Endothelial cell of umbilical vein (primary cell): ENCODE measurements at regions not wholly inside any gene's neighbourhood (a gene's known extent, or its start where the extent isn't known, plus 50 kb on each side); places are given as distances from the start of the nearest gene placed in this dataset.

Experiments
- BruUV-seq: library from RNA; stranded (reverse); fragments of 400-500 nt; replicated peaks from 2 replicates; lab custom pipeline; 2021; lab: Mats Ljungman, UMichigan
- CTCF ChIA-PET: fragments of 300-600, 350-600 bp; sonication (Branson Sonifier 250); formaldehyde crosslinking; loops from one replicate; lab custom pipeline; 2021; ENCODE audit warnings: antibody characterized with exemption, inconsistent platforms; lab: Charles Lee
- POLR2A ChIA-PET: fragments of 300-600, 350-600 bp; sonication (Branson Sonifier 250); formaldehyde crosslinking; loops from one replicate; lab custom pipeline; 2021; ENCODE audit warnings: antibody characterized with exemption, inconsistent platforms; lab: Charles Lee
- DNase-seq: peaks from one replicate; pipeline ENCODE4 v3.0.0-alpha.2; 2011; ENCODE audit warnings: low read depth, low spot score
- FAIRE-seq: peaks from 2 replicates; lab custom pipeline; 2011; peaks lifted over from hg19 to GRCh38; lab: Jason Lieb, UNC
- H2AFZ ChIP-seq: 2 replicates; pipeline ENCODE4 v1.6.0; 2012; ENCODE audit warnings: low read depth, low read length, control low read depth, inconsistent platforms
- H3K27ac ChIP-seq: 2 replicates; pipeline ENCODE4 v1.5.1; 2011; ENCODE audit warnings: low read depth, mild to moderate bottlenecking, control low read depth, low read length, moderate library complexity; ENCODE audit not compliant: insufficient read depth
- H3K27me3 ChIP-seq, 2 experiments: 2 replicates each; pipeline versions ENCODE4 v1.6.0 to v1.6.1; 2011; ENCODE audit warnings: low read length in 2 of 2, mixed read lengths in 1 of 2; ENCODE audit not compliant: control insufficient read depth in 2 of 2, insufficient read depth in 2 of 2
- H3K36me3 ChIP-seq, 2 experiments: 2 replicates in 1 of 2; 3 replicates in 1 of 2; pipeline ENCODE4 v1.5.1; 2011; ENCODE audit warnings: low read length in 2 of 2, mild to moderate bottlenecking in 1 of 2, moderate library complexity in 1 of 2; ENCODE audit not compliant: control insufficient read depth in 2 of 2, insufficient read depth in 2 of 2; ENCODE audit errors: extremely low read depth in 1 of 2
- H3K4me1 ChIP-seq: 3 replicates; pipeline ENCODE4 v1.5.1; 2011; ENCODE audit warnings: mild to moderate bottlenecking, low read length; ENCODE audit not compliant: control insufficient read depth, insufficient read depth; ENCODE audit errors: extremely low read depth
- H3K4me2 ChIP-seq: 2 replicates; pipeline ENCODE4 v1.6.1; 2011; ENCODE audit warnings: low read length, control low read depth, mixed read lengths; ENCODE audit not compliant: insufficient read depth
- H3K4me3 ChIP-seq, 3 experiments: fragments of 200-600 bp in 1 of 3; sonication (generic), shearing (Covaris generic) in 1 of 3; replicated peaks in 1 of 3; 2 replicates each; pipeline ENCODE4 v1.5.1; 2011 to 2016; ENCODE audit warnings: control low read depth in 3 of 3, low read length in 3 of 3, mild to moderate bottlenecking in 2 of 3, inconsistent platforms in 1 of 3, low read depth in 1 of 3, moderate library complexity in 1 of 3; ENCODE audit not compliant: insufficient read depth in 1 of 3
- H3K79me2 ChIP-seq: 2 replicates; pipeline ENCODE4 v1.6.0; 2012; ENCODE audit warnings: low read length, inconsistent platforms; ENCODE audit not compliant: control insufficient read depth, insufficient read depth
- H3K9ac ChIP-seq: replicated peaks from 2 replicates; pipeline ENCODE3; 2011; ENCODE audit warnings: low read length, control low read depth; ENCODE audit not compliant: insufficient read depth; ENCODE audit errors: extremely low read depth
- H3K9me1 ChIP-seq: replicated peaks from 3 replicates; pipeline ENCODE4 v1.6.0; 2011; ENCODE audit warnings: mild to moderate bottlenecking, low read length; ENCODE audit not compliant: control insufficient read depth, insufficient read depth; ENCODE audit errors: extremely low read depth
- H3K9me3 ChIP-seq: replicated peaks from 2 replicates; pipeline ENCODE4 v1.5.1; 2012; ENCODE audit warnings: low read length, inconsistent platforms; ENCODE audit not compliant: control insufficient read depth, insufficient read depth
- H4K20me1 ChIP-seq: replicated peaks from 2 replicates; pipeline ENCODE3; 2011; ENCODE audit warnings: mild to moderate bottlenecking, low read length; ENCODE audit not compliant: control insufficient read depth, insufficient read depth; ENCODE audit errors: extremely low read depth
- CTCF ChIP-seq, 2 donors: IDR thresholded peaks; 1 replicate in 1 of 2; 2 replicates in 1 of 2; pipeline ENCODE4 v1.5.1; 2011; ENCODE audit warnings: low read length in 2 of 2, mild to moderate bottlenecking in 2 of 2, moderate library complexity in 2 of 2, control low read depth in 1 of 2, inconsistent platforms in 1 of 2, low read depth in 1 of 2; ENCODE audit not compliant: insufficient read depth in 1 of 2; ENCODE audit errors: extremely low read depth in 1 of 2
- EZH2 ChIP-seq: IDR thresholded peaks from 2 replicates; pipeline ENCODE4 v1.6.1; 2012; ENCODE audit warnings: borderline replicate concordance, low read depth, mild to moderate bottlenecking, moderate library complexity, low read length, inconsistent platforms; ENCODE audit not compliant: severe bottlenecking
- FOS ChIP-seq: IDR thresholded peaks from 2 replicates; pipeline ENCODE4 v1.6.1; 2011; ENCODE audit warnings: mild to moderate bottlenecking, low read length, moderate library complexity, borderline replicate concordance; ENCODE audit not compliant: insufficient read depth
- GATA2 ChIP-seq: IDR thresholded peaks from 2 replicates; pipeline ENCODE4 v1.7.0; 2011; ENCODE audit warnings: low read depth, mild to moderate bottlenecking, moderate library complexity, mixed read lengths, low read length; ENCODE audit not compliant: insufficient read length, insufficient read depth
- JUN ChIP-seq: IDR thresholded peaks from 2 replicates; pipeline ENCODE4 v1.6.1; 2011; ENCODE audit warnings: borderline replicate concordance, low read depth; ENCODE audit not compliant: insufficient read length, insufficient read depth
- MYC ChIP-seq: IDR thresholded peaks from one replicate; pipeline ENCODE4 v1.6.1; 2011; ENCODE audit warnings: mild to moderate bottlenecking, low read depth, low read length
- POLR2A ChIP-seq: IDR thresholded peaks from 2 replicates; pipeline ENCODE4 v1.6.1; 2012; ENCODE audit warnings: low read depth, mild to moderate bottlenecking, control low read depth, low read length
- POLR2AphosphoS5 ChIP-seq: IDR thresholded peaks from 2 replicates; pipeline ENCODE4 v1.6.1; 2012; ENCODE audit warnings: low read depth, mild to moderate bottlenecking, control low read depth, low read length, moderate library complexity; ENCODE audit not compliant: insufficient read depth
- dilution Hi-C: fragments of 300-500 bp; cut with MboI; formaldehyde crosslinking; loops from one replicate; pipeline ENCODE4 v1.15.0; 2019; ENCODE audit warnings: low sequenced_read_pairs; ENCODE audit not compliant: extremely low pct_ligation_motif_present
- intact Hi-C: fragments of 100-400 bp; cut with micrococcal nuclease; formaldehyde crosslinking; loops from one replicate; pipeline ENCODE4 v1.10.0; 2022
- TF ChIP-seq, protein P1 (sequence below): IDR thresholded peaks from 2 replicates; pipeline ENCODE4 v1.6.1; 2011; ENCODE audit not compliant: insufficient read depth, insufficient read length

- intact Hi-C loops (no loop called here), dilution Hi-C loops (no loop called here)
- H3K36me3 ChIP-seq, result no peaks in the 10 kb centered on the region
- H3K4me3 ChIP-seq, result no peak overlapping the region
- no peak overlapping the region for H3K9ac ChIP-seq
- FAIRE-seq (no peak), DNase-seq (no peak)
- no peaks in the 10 kb centered on the region for H3K9me1 ChIP-seq
- no peaks in the 10 kb centered on the region for H3K27me3 ChIP-seq
- ChIA-PET POLR2A (no interaction called here), CTCF (no interaction called here)
- H3K4me1 ChIP-seq, result no peaks in the 10 kb centered on the region
- TF ChIP-seq CTCF (IDR thresholded peaks at IDR 0.05; ENCODE audit: extremely low read depth in 1 of 2, insufficient read depth in 1 of 2, low read depth in 1 of 2, low read length in 2 of 2), result no peak
- no peak for TF ChIP-seq MYC
- TF ChIP-seq, protein P1, sequence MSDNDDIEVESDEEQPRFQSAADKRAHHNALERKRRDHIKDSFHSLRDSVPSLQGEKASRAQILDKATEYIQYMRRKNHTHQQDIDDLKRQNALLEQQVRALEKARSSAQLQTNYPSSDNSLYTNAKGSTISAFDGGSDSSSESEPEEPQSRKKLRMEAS, result no peak
- TF ChIP-seq POLR2AphosphoS5, result no peak
- BruUV-seq, result no TSS peak
- no peaks in the 10 kb centered on the region for H3K9me3 ChIP-seq
- no peak overlapping the region for H2AFZ ChIP-seq
- no peak overlapping the region for H3K4me2 ChIP-seq
- no peak overlapping the region for H3K27ac ChIP-seq
- H4K20me1 ChIP-seq, result no peaks in the 10 kb centered on the region
- no peaks in the 10 kb centered on the region for H3K79me2 ChIP-seq
Observed at GRCh38 chr2:226189061-226189460, 610.6 kb downstream of the IRS1 start.

DNA sequence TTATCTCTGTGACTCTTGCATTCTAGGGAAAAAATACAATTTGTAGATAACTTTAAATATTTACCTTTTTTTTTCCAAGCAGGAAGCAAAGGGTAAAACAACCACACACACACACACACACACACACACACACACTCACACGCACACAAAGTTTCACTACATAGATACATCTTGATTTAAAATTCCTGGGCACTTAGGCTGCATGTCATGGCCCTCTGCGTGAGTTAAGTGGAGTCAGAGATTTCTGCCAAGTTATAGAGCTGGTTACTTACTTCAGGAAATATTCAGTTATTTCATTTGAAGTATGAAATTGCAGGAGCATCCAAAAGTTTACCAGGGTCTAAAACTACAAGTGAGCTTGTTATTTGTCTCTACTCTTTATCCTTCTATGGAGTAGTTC lies 612.0 kb downstream of the IRS1 start:
- DNase-seq (no peak), FAIRE-seq (no peak)
- Histone ChIP-seq H3K79me2 (no peaks in the 10 kb centered on the region), H3K4me3 (no peak overlapping the region), H2AFZ (no peak overlapping the region), H3K9me3 (no peaks in the 10 kb centered on the region), H4K20me1 (no peaks in the 10 kb centered on the region), H3K4me1 (no peaks in the 10 kb centered on the region), H3K9me1 (no peaks in the 10 kb centered on the region), H3K36me3 (no peaks in the 10 kb centered on the region), H3K9ac (no peak overlapping the region), H3K27ac (no peak overlapping the region), H3K27me3 (no peaks in the 10 kb centered on the region), H3K4me2 (no peak overlapping the region)
- TF ChIP-seq JUN (no peak), CTCF (IDR thresholded peaks at IDR 0.05; ENCODE audit: extremely low read depth in 1 of 2, insufficient read depth in 1 of 2, low read depth in 1 of 2, low read length in 2 of 2) (no peak), EZH2 (no peak), POLR2A (no peak), MYC (no peak), GATA2 (no peak), POLR2AphosphoS5 (no peak), FOS (no peak)
- TF ChIP-seq, protein P1, result no peak
- ChIA-PET POLR2A (no interaction called here), CTCF (no interaction called here)
- dilution Hi-C loops, result no loop called here
- intact Hi-C loops, result no loop called here
- no TSS peak for BruUV-seq
